Adrenal gland (tissue), 5 donors: ENCODE measurements at regions not wholly inside any gene's neighbourhood (a gene's known extent, or its start where the extent isn't known, plus 50 kb on each side); places are given as distances from the start of the nearest gene placed in this dataset.

Experiments
- CTCF ChIP-seq, 6 experiments: fragments of 450-650 bp in 4 of 6; fragments of 200-600 bp in 2 of 6; sonication (generic) in 1 of 6; IDR thresholded peaks; 1 replicate in 5 of 6; 2 replicates in 1 of 6; pipeline versions ENCODE4 v1.5.1 to v1.8.0; 2016 to 2021; ENCODE audit warnings: antibody characterized with exemption in 6 of 6, mild to moderate bottlenecking in 2 of 6, moderate library complexity in 1 of 6
- POLR2A ChIP-seq, 2 donors: fragments of 450-650 bp; IDR thresholded peaks; one replicate each; pipeline ENCODE4 v1.6.1; 2017; ENCODE audit warnings: antibody characterized with exemption in 2 of 2, mild to moderate bottlenecking in 2 of 2, moderate library complexity in 1 of 2
- donor health status: DM: no; HTN: no; CAD: no.

- TF ChIP-seq CTCF (IDR thresholded peaks at IDR 0.05) (no peak), POLR2A (IDR thresholded peaks at IDR 0.05) (no peak)
These were observed 573.8 kb downstream of the LTN1 start for GRCh38 chr21:28418726-28419514.
